ENCODE measurements at regions not wholly inside any gene's neighbourhood (a gene's known extent, or its start where the extent isn't known, plus 50 kb on each side); places are given as distances from the start of the nearest gene placed in this dataset.
"Not testable (repeated sequence)": the region's sequence is repeated elsewhere in the genome, so short reads cannot be mapped to it uniquely, and the experiment has no call there.

GRCh38 chr5:124537522-124537921 is 208.9 kb downstream of the ZNF608 start:
- Mint-ChIP-seq H3K4me1 (no peaks in the 10 kb centered on the region), H3K4me3 (no peak overlapping the region), H3K9me3 (peaks cover 7% of the 10 kb centered on the region), H3K36me3 (peaks cover 3% of the 10 kb centered on the region), H3K27me3 (peaks cover 2% of the 10 kb centered on the region), H3K27ac (no peak overlapping the region)
- DNase-seq (ENCODE audit: low spot score in 2 of 2), result no peak
- no peak for ATAC-seq (ENCODE audit: low read depth)

GRCh38 chr5:124537107-124537506 is 209.3 kb downstream of the ZNF608 start:
- Mint-ChIP-seq H3K4me1 (no peaks in the 10 kb centered on the region), H3K4me3 (no peak overlapping the region), H3K27me3 (peaks cover 2% of the 10 kb centered on the region), H3K9me3 (peaks cover 4% of the 10 kb centered on the region), H3K27ac (no peak overlapping the region), H3K36me3 (peaks cover 1% of the 10 kb centered on the region)
- ATAC-seq (ENCODE audit: low read depth) (no peak), DNase-seq (ENCODE audit: low spot score in 2 of 2) (no peak)

- Mint-ChIP-seq H3K4me3 (no peak overlapping the region), H3K27ac (no peak overlapping the region), H3K4me1 (no peaks in the 10 kb centered on the region), H3K27me3 (peaks cover 2% of the 10 kb centered on the region), H3K36me3 (no peaks in the 10 kb centered on the region), H3K9me3 (peaks cover 2% of the 10 kb centered on the region)
- DNase-seq (ENCODE audit: low spot score in 2 of 2), result no peak
- ATAC-seq (ENCODE audit: low read depth), result no peak
These were observed 210.1 kb downstream of the ZNF608 start for GRCh38 chr5:124536333-124536732.

- no peaks in the 10 kb centered on the region for H3K4me1 Mint-ChIP-seq
- peaks cover 3% of the 10 kb centered on the region for H3K9me3 Mint-ChIP-seq
These were observed 215.5 kb downstream of the ZNF608 start for GRCh38 chr5:124530916-124531315.

GRCh38 chr5:124528838-124529237 is 217.6 kb downstream of the ZNF608 start:
- Mint-ChIP-seq H3K27me3 (peaks cover 4% of the 10 kb centered on the region), H3K27ac (no peak overlapping the region), H3K4me3 (no peak overlapping the region), H3K4me1 (peaks cover 8% of the 10 kb centered on the region), H3K9me3 (peaks cover 3% of the 10 kb centered on the region), H3K36me3 (peaks cover 6% of the 10 kb centered on the region)
- ATAC-seq (ENCODE audit: low read depth) (no peak), DNase-seq (ENCODE audit: low spot score in 2 of 2) (no peak)

More at GRCh38 chr5:124530916-124531315, 215.5 kb downstream of the ZNF608 start:
- Mint-ChIP-seq H3K27me3 (peaks cover 4% of the 10 kb centered on the region), H3K4me3 (no peak overlapping the region), H3K27ac (no peak overlapping the region), H3K36me3 (peaks cover 6% of the 10 kb centered on the region)
- no peak for ATAC-seq (ENCODE audit: low read depth)
- no peak for DNase-seq (ENCODE audit: low spot score in 2 of 2)

- Mint-ChIP-seq H3K9me3 (peaks cover 3% of the 10 kb centered on the region), H3K4me1 (peaks cover 10% of the 10 kb centered on the region), H3K27ac (no peak overlapping the region), H3K4me3 (no peak overlapping the region), H3K27me3 (peaks cover 4% of the 10 kb centered on the region), H3K36me3 (peaks cover 6% of the 10 kb centered on the region)
- DNase-seq (ENCODE audit: low spot score in 2 of 2), result no peak
- ATAC-seq (ENCODE audit: low read depth), result no peak
These were observed 219.0 kb downstream of the ZNF608 start for GRCh38 chr5:124527220-124527991.

- H3K27me3 Mint-ChIP-seq, result not testable (repeated sequence)
These were observed 220.4 kb downstream of the ZNF608 start for GRCh38 chr5:124526079-124526478.

GRCh38 chr5:124524552-124525232 is 221.7 kb downstream of the ZNF608 start:
- H3K4me3 Mint-ChIP-seq, result peak overlapping the region; percentile 6
- peaks cover 16% of the 10 kb centered on the region for H3K4me1 Mint-ChIP-seq
- no peaks in the 10 kb centered on the region for H3K9me3 Mint-ChIP-seq
- ATAC-seq (ENCODE audit: low read depth), result peak; percentile 99
- no peaks in the 10 kb centered on the region for H3K27me3 Mint-ChIP-seq
- H3K27ac Mint-ChIP-seq, result peak overlapping the region; percentile 7
- no peaks in the 10 kb centered on the region for H3K36me3 Mint-ChIP-seq
- DNase-seq (ENCODE audit: low spot score in 2 of 2), result peak; percentile 39 to 56

More at GRCh38 chr5:124526079-124526478, 220.4 kb downstream of the ZNF608 start:
- not testable (repeated sequence) for H3K36me3 Mint-ChIP-seq; ATAC-seq (ENCODE audit: low read depth); H3K27ac Mint-ChIP-seq; DNase-seq (ENCODE audit: low spot score in 2 of 2); H3K9me3 Mint-ChIP-seq; H3K4me3 Mint-ChIP-seq
- peaks cover 11% of the 10 kb centered on the region for H3K4me1 Mint-ChIP-seq

- DNase-seq (ENCODE audit: low spot score in 2 of 2), result no peak
- H3K4me1 Mint-ChIP-seq, result peaks cover 21% of the 10 kb centered on the region
- H3K9me3 Mint-ChIP-seq, result no peaks in the 10 kb centered on the region
- no peak for ATAC-seq (ENCODE audit: low read depth)
- H3K36me3 Mint-ChIP-seq, result no peaks in the 10 kb centered on the region
- no peak overlapping the region for H3K27ac Mint-ChIP-seq
- H3K27me3 Mint-ChIP-seq, result no peaks in the 10 kb centered on the region
- H3K4me3 Mint-ChIP-seq, result no peak overlapping the region
These were observed 222.5 kb downstream of the ZNF608 start for GRCh38 chr5:124523897-124524296.

- Mint-ChIP-seq H3K27me3 (no peaks in the 10 kb centered on the region), H3K36me3 (no peaks in the 10 kb centered on the region), H3K4me3 (no peak overlapping the region), H3K4me1 (peaks cover 21% of the 10 kb centered on the region), H3K27ac (no peak overlapping the region), H3K9me3 (no peaks in the 10 kb centered on the region)
- no peak for DNase-seq (ENCODE audit: low spot score in 2 of 2)
- no peak for ATAC-seq (ENCODE audit: low read depth)
These were observed 223.4 kb downstream of the ZNF608 start for GRCh38 chr5:124522992-124523391.

GRCh38 chr5:124521461-124522230 is 224.8 kb downstream of the ZNF608 start:
- Mint-ChIP-seq H3K36me3 (no peaks in the 10 kb centered on the region), H3K4me3 (no peak overlapping the region), H3K4me1 (peaks cover 21% of the 10 kb centered on the region), H3K27me3 (no peaks in the 10 kb centered on the region), H3K9me3 (no peaks in the 10 kb centered on the region), H3K27ac (no peak overlapping the region)
- no peak for DNase-seq (ENCODE audit: low spot score in 2 of 2)
- no peak for ATAC-seq (ENCODE audit: low read depth)

GRCh38 chr5:124519396-124519795 is 227.0 kb downstream of the ZNF608 start:
- Mint-ChIP-seq H3K4me3 (no peak overlapping the region), H3K36me3 (no peaks in the 10 kb centered on the region), H3K27ac (peak overlapping the region; percentile 29), H3K9me3 (no peaks in the 10 kb centered on the region), H3K27me3 (no peaks in the 10 kb centered on the region), H3K4me1 (peaks cover 13% of the 10 kb centered on the region)
- DNase-seq (ENCODE audit: low spot score in 2 of 2) (no peak), ATAC-seq (ENCODE audit: low read depth) (peak; percentile 60)

GRCh38 chr5:124516567-124516966 is 229.9 kb downstream of the ZNF608 start:
- no peaks in the 10 kb centered on the region for H3K36me3 Mint-ChIP-seq
- peaks cover 9% of the 10 kb centered on the region for H3K4me1 Mint-ChIP-seq
- no peak overlapping the region for H3K27ac Mint-ChIP-seq
- H3K9me3 Mint-ChIP-seq, result no peaks in the 10 kb centered on the region
- DNase-seq (ENCODE audit: low spot score in 2 of 2), result no peak
- no peak overlapping the region for H3K4me3 Mint-ChIP-seq
- no peak for ATAC-seq (ENCODE audit: low read depth)
- H3K27me3 Mint-ChIP-seq, result no peaks in the 10 kb centered on the region
